Smooth muscle cell of the brain vasculature (primary cell): ENCODE measurements at regions not wholly inside any gene's neighbourhood (a gene's known extent, or its start where the extent isn't known, plus 50 kb on each side); places are given as distances from the start of the nearest gene placed in this dataset.

Experiments used
- DNase-seq: peaks from one replicate; pipeline ENCODE4 v3.0.0-alpha.2; 2012; ENCODE audit warnings: low read depth, low spot score

- DNase-seq = peak; percentile 77
Observed at GRCh38 chr12:66066137-66066928, 64.2 kb downstream of the LLPH start.

DNA sequence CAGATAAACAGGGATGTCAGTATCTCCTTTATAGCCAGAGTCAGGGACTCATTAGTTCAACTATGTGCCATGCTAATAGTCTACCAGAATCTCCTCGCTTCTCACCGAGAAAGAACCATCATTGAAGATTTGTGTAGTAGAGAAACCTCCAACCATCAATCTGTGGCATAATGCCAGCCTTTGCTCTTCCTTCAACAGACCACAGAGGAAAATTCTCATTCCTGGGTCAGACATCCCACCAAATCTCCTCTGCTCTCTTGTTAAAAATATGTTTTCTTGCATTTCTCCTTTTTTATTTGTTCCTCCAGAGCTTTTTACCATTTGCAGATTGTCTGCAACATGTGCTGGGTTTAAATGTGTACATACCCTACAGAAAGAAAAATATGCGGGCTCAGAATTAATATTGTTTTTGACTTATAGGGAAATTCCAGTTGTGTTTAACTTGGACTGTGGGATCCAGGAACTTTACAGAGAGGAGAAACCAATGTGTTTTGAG, 64.9 kb downstream of the LLPH start:
- DNase-seq = peak; percentile 57

GRCh38 chr12:66065150-66065549, 65.4 kb downstream of the LLPH start:
- DNase-seq = no peak

- DNase-seq = no peak
Observed at GRCh38 chr12:66063916-66064315, 66.6 kb downstream of the LLPH start.

DNA sequence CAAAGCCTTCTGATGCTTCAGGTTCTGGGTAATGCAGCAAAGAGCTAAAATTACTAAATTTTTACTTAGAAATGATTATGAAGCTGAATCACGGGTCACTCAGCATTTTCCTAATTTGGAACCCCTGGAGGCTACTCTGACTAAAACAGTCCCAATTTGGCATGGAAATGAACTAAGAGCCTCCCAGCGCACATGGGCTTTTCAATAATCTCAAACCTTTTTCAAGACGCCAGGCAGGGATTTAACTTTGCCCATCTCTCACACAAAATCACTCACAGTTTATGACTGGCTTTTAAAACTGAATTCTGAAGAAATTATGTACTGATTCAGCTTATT, 68.3 kb downstream of the LLPH start:
- DNase-seq = no peak

DNA sequence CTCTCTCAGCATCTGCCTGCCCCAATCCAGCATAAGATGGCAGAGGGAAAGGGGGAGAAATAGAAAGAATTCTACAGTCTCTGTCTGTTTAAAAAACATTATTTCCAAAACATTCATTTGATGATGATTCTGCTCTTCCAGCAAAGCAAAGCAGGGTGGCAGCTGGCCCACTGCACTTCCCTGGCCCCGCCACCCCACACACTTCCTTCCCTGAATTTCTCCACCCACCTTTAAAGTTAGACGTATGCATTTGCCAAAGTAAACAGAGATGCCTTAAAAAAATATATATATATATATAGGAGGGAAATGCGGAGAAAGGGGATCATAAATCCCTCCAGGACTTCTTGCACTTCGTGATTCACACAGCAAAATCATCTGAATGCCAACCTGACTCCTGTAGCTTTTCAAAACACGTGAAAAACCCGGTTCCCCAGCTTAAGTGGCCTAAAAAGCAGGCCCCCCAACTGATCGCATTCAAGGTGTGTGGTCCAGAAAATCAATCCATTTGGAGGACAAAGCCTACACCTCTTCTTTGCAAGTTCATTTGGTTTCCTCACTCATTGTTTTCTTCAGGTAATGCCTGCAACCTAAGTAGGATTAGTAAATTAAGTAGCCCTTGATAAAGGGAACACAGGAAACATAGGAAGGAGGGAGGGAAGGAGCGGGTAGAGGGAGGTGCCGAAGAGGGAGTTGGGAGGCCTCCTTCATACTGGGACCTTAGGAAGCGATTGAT, 68.8 kb downstream of the LLPH start:
- no peak for DNase-seq

DNA sequence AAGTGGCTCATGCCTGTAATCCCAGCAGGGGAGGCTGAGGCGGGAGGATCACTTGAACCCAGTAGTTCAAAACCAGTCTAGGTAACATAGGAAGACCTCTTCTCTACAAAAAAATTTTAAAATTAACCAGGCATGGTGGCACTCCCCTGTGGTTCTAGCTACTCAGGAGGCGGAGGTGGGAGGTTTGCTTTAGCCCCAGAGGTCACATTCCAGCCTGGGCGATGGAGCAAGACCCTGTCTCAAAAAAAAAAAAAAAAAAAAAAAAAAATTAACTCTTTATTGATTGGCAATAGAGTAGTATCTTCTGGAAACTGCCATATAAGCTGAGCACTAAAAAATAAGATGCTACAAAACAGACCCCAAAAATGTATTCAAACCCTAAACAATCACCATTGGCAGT, 69.5 kb downstream of the LLPH start:
- DNase-seq = no peak

GRCh38 chr12:66060163-66060907, 70.2 kb downstream of the LLPH start:
- no peak for DNase-seq

DNA sequence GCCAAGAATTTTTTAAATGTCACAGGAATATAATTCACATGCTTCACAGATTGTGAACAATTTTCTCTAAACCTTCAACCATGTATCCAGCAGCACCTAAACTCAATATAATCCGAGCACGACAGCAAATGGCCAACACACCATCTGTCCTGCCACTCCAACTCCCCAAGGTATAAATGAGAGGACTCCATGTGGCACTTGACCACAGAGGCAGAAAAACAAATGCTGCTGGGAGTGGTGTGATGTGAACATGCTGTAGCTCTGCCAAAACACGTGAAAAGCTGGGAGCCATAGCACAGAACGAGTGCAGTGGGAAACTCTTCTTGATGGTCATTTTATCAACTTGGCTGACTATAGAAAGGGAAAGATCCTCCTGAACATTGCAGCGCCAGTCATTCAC, 70.9 kb downstream of the LLPH start:
- no peak for DNase-seq

- no peak for DNase-seq
Observed at GRCh38 chr12:66058554-66058953, 72.0 kb downstream of the LLPH start.

DNA sequence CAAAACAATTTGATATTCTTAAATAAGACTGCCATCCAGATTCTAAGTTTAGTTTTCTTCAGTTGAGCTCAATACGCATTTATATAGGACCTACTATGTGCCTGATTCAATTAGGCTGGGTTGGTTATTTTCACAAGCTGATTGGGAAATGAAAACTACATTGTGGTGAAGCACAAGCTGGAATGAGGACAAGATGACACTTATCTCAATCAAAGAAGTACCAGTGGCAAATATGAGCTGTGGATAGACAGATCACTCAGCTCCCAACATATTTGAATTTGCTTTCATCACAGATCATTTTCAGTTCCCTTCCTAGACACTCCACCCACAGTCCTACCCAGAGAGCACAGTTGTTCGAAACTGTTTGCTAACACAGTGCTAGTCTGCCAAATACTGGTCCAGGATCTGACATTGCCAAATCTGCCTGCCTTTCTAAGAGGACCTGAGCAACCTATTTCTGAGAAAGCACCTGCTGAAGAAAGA, 74.7 kb downstream of the LLPH start:
- DNase-seq = no peak

GRCh38 chr12:66052988-66053615, 77.4 kb downstream of the LLPH start:
- no peak for DNase-seq

GRCh38 chr12:66051361-66051760, 79.2 kb downstream of the LLPH start:
- DNase-seq = no peak

DNA sequence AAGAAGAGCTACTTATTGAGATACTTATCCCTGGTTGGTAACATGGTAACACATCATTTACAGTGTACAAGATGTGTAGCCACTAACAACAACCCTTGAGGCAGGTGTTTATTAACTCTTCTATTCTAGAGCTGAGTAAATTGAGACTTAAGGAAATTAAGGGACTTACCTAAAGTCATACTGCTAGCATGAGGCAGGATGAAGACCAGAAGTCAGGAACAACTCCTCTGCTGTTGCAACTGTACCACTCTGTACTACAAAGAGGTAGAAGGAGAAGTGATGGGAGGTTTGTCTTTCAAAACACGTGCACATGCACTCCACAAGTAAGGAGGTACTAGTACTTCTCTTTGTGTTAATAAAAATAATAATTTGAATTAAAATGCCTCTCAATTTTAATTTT, 79.9 kb downstream of the LLPH start:
- no peak for DNase-seq

DNA sequence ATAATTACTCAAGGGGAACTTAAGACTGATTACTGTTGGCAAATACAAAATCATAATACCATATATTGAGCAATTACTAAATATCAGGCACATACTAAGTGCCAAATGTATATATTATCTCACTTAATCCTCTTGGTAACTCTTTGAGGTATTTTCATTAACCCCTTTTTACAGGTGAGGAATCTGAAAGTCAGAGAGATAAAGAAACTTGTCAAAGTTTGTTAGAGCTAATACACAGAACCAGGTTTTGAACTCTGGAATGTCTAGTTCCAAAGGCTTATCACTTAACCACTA, 80.3 kb downstream of the LLPH start:
- DNase-seq = no peak

- no peak for DNase-seq
Observed at GRCh38 chr12:66049538-66050282, 80.8 kb downstream of the LLPH start.

DNA sequence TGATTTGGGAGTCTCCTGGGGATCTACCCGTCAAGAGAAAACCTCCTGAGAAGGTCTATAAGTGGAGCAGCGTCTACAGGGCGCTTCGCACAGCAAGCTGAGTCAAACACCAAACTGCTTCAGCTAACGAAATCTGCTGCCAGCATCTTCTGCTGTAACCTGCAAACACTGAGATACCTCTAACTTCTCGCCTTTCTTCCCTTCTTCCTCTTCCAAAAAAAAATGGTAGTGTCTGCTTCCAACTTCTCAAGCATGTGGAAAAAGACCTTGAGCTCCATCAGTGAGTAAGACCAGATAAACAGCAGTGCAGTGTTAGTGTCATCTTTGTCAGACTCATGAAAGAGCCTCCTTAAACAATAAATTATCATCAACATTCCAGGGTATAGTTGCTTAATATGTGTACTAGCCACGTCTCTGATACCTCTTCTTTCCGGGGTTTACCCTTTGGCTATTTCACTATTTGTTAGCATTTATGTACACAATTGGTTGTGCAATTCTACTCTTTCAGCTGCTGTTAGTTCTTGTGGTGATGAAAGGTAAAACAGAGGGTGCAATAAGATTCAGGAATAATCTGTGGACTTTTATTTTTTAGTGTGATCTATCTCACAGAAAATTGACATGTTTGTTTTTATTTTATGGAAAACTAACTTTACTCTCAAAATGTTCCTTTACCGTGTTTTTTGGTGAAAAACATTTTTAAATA, 81.6 kb downstream of the LLPH start:
- no peak for DNase-seq

GRCh38 chr12:66048218-66048834, 82.2 kb downstream of the LLPH start:
- no peak for DNase-seq

DNA sequence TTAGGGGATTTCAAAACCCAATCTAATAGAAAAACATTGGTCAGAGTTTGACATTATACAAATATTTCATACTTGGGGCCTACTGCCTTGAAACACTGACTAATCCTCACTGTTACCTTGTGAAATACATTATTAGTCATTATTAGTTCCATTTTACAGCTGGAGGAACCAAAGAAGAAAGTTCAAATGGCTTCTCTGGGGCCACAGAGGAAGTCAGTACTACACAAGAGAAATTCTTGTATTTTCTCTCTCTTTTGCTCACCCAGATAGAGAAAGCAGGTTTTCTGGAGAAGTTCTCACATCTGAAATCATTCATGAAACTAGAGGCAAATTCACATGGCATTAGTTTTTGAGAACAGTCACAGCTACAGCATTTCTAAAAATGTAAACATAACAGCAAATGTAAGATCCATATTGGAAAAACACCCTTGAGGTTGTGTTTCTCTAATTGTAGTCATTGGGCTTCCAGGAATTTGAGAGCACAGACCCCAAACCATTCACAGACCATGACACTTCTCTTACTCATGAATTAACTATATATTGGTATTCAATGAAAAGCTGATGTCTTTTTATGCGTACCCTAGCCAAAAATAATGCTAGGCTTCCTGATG, 83.0 kb downstream of the LLPH start:
- no peak for DNase-seq

GRCh38 chr12:66045506-66045905, 85.0 kb downstream of the LLPH start:
- DNase-seq = no peak
